HG03520 (cell line): ENCODE measurements at regions not wholly inside any gene's neighbourhood (a gene's known extent, or its start where the extent isn't known, plus 50 kb on each side); places are given as distances from the start of the nearest gene placed in this dataset.

Experiments
- ATAC-seq: cut with Tn5 transposase; IDR thresholded peaks from one replicate; pipeline ENCODE4 v1.9.1; 2021; ENCODE audit warnings: mild to moderate bottlenecking, moderate library complexity; ENCODE audit not compliant: unreplicated experiment

- ATAC-seq, result no peak
These were observed 189.2 kb downstream of the FOXD2 start for GRCh38 chr1:47627016-47627415.

- no peak for ATAC-seq
These were observed 189.9 kb downstream of the FOXD2 start for GRCh38 chr1:47627471-47628370.

GRCh38 chr1:47629201-47629600 is 191.4 kb downstream of the FOXD2 start:
- ATAC-seq, result no peak

GRCh38 chr1:47630346-47630745 is 192.5 kb downstream of the FOXD2 start:
- ATAC-seq, result no peak

- ATAC-seq, result no peak
These were observed 193.7 kb downstream of the FOXD2 start for GRCh38 chr1:47631411-47631995.

- no peak for ATAC-seq
These were observed 197.3 kb downstream of the FOXD2 start for GRCh38 chr1:47635111-47635510.

- ATAC-seq, result no peak
These were observed 197.8 kb downstream of the FOXD2 start for GRCh38 chr1:47635597-47635996.

GRCh38 chr1:47637111-47637685 is 199.4 kb downstream of the FOXD2 start:
- no peak for ATAC-seq

- ATAC-seq, result no peak
These were observed 200.4 kb downstream of the FOXD2 start for GRCh38 chr1:47638240-47638639.

GRCh38 chr1:47638713-47639112 is 200.9 kb downstream of the FOXD2 start:
- no peak for ATAC-seq

GRCh38 chr1:47643306-47644211 is 205.7 kb downstream of the FOXD2 start:
- no peak for ATAC-seq

- no peak for ATAC-seq
These were observed 206.3 kb downstream of the FOXD2 start for GRCh38 chr1:47644212-47644573.

GRCh38 chr1:47645151-47645550 is 207.3 kb downstream of the FOXD2 start:
- ATAC-seq, result no peak

GRCh38 chr1:47646676-47647075 is 208.8 kb downstream of the FOXD2 start:
- ATAC-seq, result no peak

GRCh38 chr1:47647327-47647845 is 209.5 kb downstream of the FOXD2 start:
- ATAC-seq, result no peak

GRCh38 chr1:47650205-47650604 is 212.4 kb downstream of the FOXD2 start:
- ATAC-seq, result no peak

GRCh38 chr1:47650611-47651010 is 212.8 kb downstream of the FOXD2 start:
- ATAC-seq, result no peak

GRCh38 chr1:47651311-47652089 is 213.7 kb downstream of the FOXD2 start:
- ATAC-seq, result no peak

GRCh38 chr1:47655521-47656300 is 217.9 kb downstream of the FOXD2 start:
- ATAC-seq, result no peak
